DOHH2 (cell line): ENCODE measurements at regions not wholly inside any gene's neighbourhood (a gene's known extent, or its start where the extent isn't known, plus 50 kb on each side); places are given as distances from the start of the nearest gene placed in this dataset.
"Not testable (repeated sequence)": the region's sequence is repeated elsewhere in the genome, so short reads cannot be mapped to it uniquely, and the experiment has no call there.

ENCODE experiments used
- H3F3A ChIP-seq: fragments of 200-600 bp; sonication (generic), shearing (Covaris generic); 2 replicates; pipeline ENCODE4 v1.6.0; 2016; ENCODE audit warnings: antibody characterized with exemption, mild to moderate bottlenecking; ENCODE audit not compliant: control insufficient read depth, insufficient read depth
- H3K27ac ChIP-seq: fragments of 200-600 bp; sonication (generic); 2 replicates; pipeline ENCODE4 v1.5.1; 2014; ENCODE audit warnings: low read depth, mild to moderate bottlenecking, low read length, moderate library complexity
- H3K27me3 ChIP-seq: fragments of 200-600 bp; sonication (generic); 2 replicates; pipeline ENCODE4 v1.6.1; 2014; ENCODE audit warnings: mild to moderate bottlenecking, low read length, mixed read lengths; ENCODE audit not compliant: control insufficient read depth
- H3K36me3 ChIP-seq: fragments of 200-600 bp; sonication (generic); 2 replicates; pipeline ENCODE4 v1.6.1; 2014; ENCODE audit warnings: mild to moderate bottlenecking, low read length, moderate library complexity, mixed read lengths; ENCODE audit not compliant: control insufficient read depth
- H3K4me1 ChIP-seq: fragments of 200-600 bp; sonication (generic); 2 replicates; pipeline ENCODE4 v1.6.1; 2014; ENCODE audit warnings: mild to moderate bottlenecking, low read length, mixed read lengths; ENCODE audit not compliant: control insufficient read depth
- H3K4me2 ChIP-seq: fragments of 200-600 bp; sonication (generic); 2 replicates; pipeline ENCODE4 v1.6.0; 2014; ENCODE audit warnings: mild to moderate bottlenecking, low read length, moderate library complexity
- H3K4me3 ChIP-seq: fragments of 200-600 bp; sonication (generic); 2 replicates; pipeline ENCODE4 v1.5.1; 2014; ENCODE audit warnings: mild to moderate bottlenecking, low read length, mixed read lengths
- H3K79me2 ChIP-seq: fragments of 200-600 bp; sonication (generic); 2 replicates; pipeline ENCODE4 v1.6.1; 2014; ENCODE audit warnings: mild to moderate bottlenecking, low read length, mixed read lengths; ENCODE audit not compliant: control insufficient read depth
- H3K9me2 ChIP-seq: fragments of 200-600 bp; sonication (generic); replicated peaks from 2 replicates; pipeline ENCODE4 v1.6.1; 2014; ENCODE audit warnings: mild to moderate bottlenecking, low read length, mixed read lengths; ENCODE audit not compliant: control insufficient read depth
- H3K9me3 ChIP-seq: fragments of 200-600 bp; sonication (generic); 2 replicates; pipeline ENCODE4 v1.6.1; 2014; ENCODE audit warnings: antibody characterized with exemption, low read length, mixed read lengths; ENCODE audit not compliant: control insufficient read depth, insufficient read depth
- H4K20me1 ChIP-seq: fragments of 200-600 bp; sonication (generic); 2 replicates; pipeline ENCODE4 v1.6.0; 2014; ENCODE audit warnings: low read depth, mild to moderate bottlenecking, antibody characterized with exemption, low read length, moderate library complexity; ENCODE audit not compliant: control insufficient read depth, insufficient read depth
- CTCF ChIP-seq: fragments of 200-600 bp; sonication (generic); IDR thresholded peaks from one replicate; pipeline ENCODE4 v1.5.1; 2014; ENCODE audit warnings: antibody characterized with exemption, mild to moderate bottlenecking, low read depth, low read length; ENCODE audit not compliant: poor library complexity, severe bottlenecking
- EZH2phosphoT487 ChIP-seq: fragments of 200-600 bp; sonication (generic); IDR thresholded peaks from 2 replicates; pipeline ENCODE4 v1.6.1; 2017; ENCODE audit warnings: borderline replicate concordance, mild to moderate bottlenecking, antibody characterized with exemption, low read length, moderate library complexity, mixed read lengths

- no peak overlapping the region for H3K4me2 ChIP-seq
- no peak for TF ChIP-seq CTCF
- TF ChIP-seq EZH2phosphoT487, result no peak
- H3K9me2 ChIP-seq, result no peaks in the 10 kb centered on the region
- no peaks in the 10 kb centered on the region for H3K79me2 ChIP-seq
- H4K20me1 ChIP-seq, result no peaks in the 10 kb centered on the region
- H3K36me3 ChIP-seq, result no peaks in the 10 kb centered on the region
- no peak overlapping the region for H3K27ac ChIP-seq
- no peaks in the 10 kb centered on the region for H3K9me3 ChIP-seq
- no peaks in the 10 kb centered on the region for H3K4me1 ChIP-seq
- H3F3A ChIP-seq, result no peaks in the 10 kb centered on the region
- no peak overlapping the region for H3K4me3 ChIP-seq
- peaks cover 4% of the 10 kb centered on the region for H3K27me3 ChIP-seq
Observed at GRCh38 chr2:47288864-47289263, 80.2 kb upstream of the EPCAM start.

GRCh38 chr2:47283659-47284058 lies 85.5 kb upstream of the EPCAM start:
- Histone ChIP-seq H3K27me3 (peaks cover 4% of the 10 kb centered on the region), H3K27ac (no peak overlapping the region), H3F3A (no peaks in the 10 kb centered on the region), H4K20me1 (no peaks in the 10 kb centered on the region), H3K79me2 (no peaks in the 10 kb centered on the region), H3K36me3 (no peaks in the 10 kb centered on the region), H3K9me3 (no peaks in the 10 kb centered on the region), H3K4me1 (no peaks in the 10 kb centered on the region), H3K4me3 (no peak overlapping the region), H3K4me2 (no peak overlapping the region), H3K9me2 (no peaks in the 10 kb centered on the region)
- TF ChIP-seq EZH2phosphoT487 (no peak), CTCF (no peak)

- no peak overlapping the region for H3K4me2 ChIP-seq
- H3F3A ChIP-seq, result no peaks in the 10 kb centered on the region
- no peak for TF ChIP-seq EZH2phosphoT487
- no peak for TF ChIP-seq CTCF
- no peak overlapping the region for H3K4me3 ChIP-seq
- no peaks in the 10 kb centered on the region for H4K20me1 ChIP-seq
- H3K4me1 ChIP-seq, result no peaks in the 10 kb centered on the region
- no peak overlapping the region for H3K27ac ChIP-seq
- no peaks in the 10 kb centered on the region for H3K36me3 ChIP-seq
- H3K79me2 ChIP-seq, result no peaks in the 10 kb centered on the region
- H3K9me3 ChIP-seq, result no peaks in the 10 kb centered on the region
- H3K9me2 ChIP-seq, result no peaks in the 10 kb centered on the region
- peaks cover 4% of the 10 kb centered on the region for H3K27me3 ChIP-seq
Observed at GRCh38 chr2:47282621-47283272, 86.4 kb upstream of the EPCAM start.

GRCh38 chr2:47279525-47279924 lies 89.6 kb upstream of the EPCAM start:
- H3K4me3 ChIP-seq, H3K9me2 ChIP-seq, H3K27me3 ChIP-seq, H4K20me1 ChIP-seq, H3K4me2 ChIP-seq, H3K36me3 ChIP-seq, H3K4me1 ChIP-seq, H3F3A ChIP-seq, H3K9me3 ChIP-seq, H3K79me2 ChIP-seq, H3K27ac ChIP-seq: not testable (repeated sequence)
